K562 (cell line): ENCODE measurements at regions not wholly inside any gene's neighbourhood (a gene's known extent, or its start where the extent isn't known, plus 50 kb on each side); places are given as distances from the start of the nearest gene placed in this dataset.

Source experiments
- ATAC-seq: fragments of 200-7000 bp; cut with Tn5 transposase; 3 replicates; pipeline ENCODE4 v1.9.1; 2020; ENCODE audit warnings: moderate library complexity
- BruUV-seq: library from RNA; stranded (reverse); fragments of 400-500 nt; replicated peaks from 2 replicates; lab custom pipeline; 2021; lab: Mats Ljungman, UMichigan
- CTCF ChIA-PET: fragments of 300-600 bp; formaldehyde crosslinking; extraction: SDS; loops from one replicate; lab custom pipeline; 2021; ENCODE audit warnings: low intra/inter-chr PET ratio; lab: Yijun Ruan, JAX
- POLR2A ChIA-PET: fragments of 300-600, 350-650 bp; sonication (Branson Sonifier 250); formaldehyde crosslinking; extraction: SDS; loops from one replicate; lab custom pipeline; 2021; ENCODE audit warnings: antibody characterized with exemption, inconsistent platforms; lab: Yijun Ruan, JAX
- DNase-seq, 4 experiments: peaks; one replicate each; pipeline versions ENCODE4 v3.0.0 to v3.0.0-alpha.2; 2011 to 2018; ENCODE audit warnings: low spot score in 3 of 4, mixed read lengths in 3 of 4; ENCODE audit errors: extremely low read depth in 1 of 4
- FAIRE-seq: peaks from 2 replicates; lab custom pipeline; 2011; peaks lifted over from hg19 to GRCh38; lab: Jason Lieb, UNC
- H2AFZ ChIP-seq: 2 replicates; pipeline ENCODE4 v1.6.0; 2011; ENCODE audit warnings: low read depth, low read length, control low read depth, inconsistent platforms
- H3K27ac ChIP-seq: fragments of 200-600 bp; 3 replicates; pipeline ENCODE4 v1.8.0; 2011; ENCODE audit warnings: low read depth, mild to moderate bottlenecking, control low read depth, inconsistent platforms, low read length, moderate library complexity, mixed read lengths; ENCODE audit errors: extremely low read depth
- H3K27me3 ChIP-seq, 2 experiments: fragments of 300-600 bp in 1 of 2; 2 replicates in 1 of 2; 3 replicates in 1 of 2; pipeline versions ENCODE4 v1.6.0 to v1.8.0; 2011; ENCODE audit warnings: inconsistent platforms in 2 of 2, low read length in 2 of 2, mild to moderate bottlenecking in 1 of 2, mixed read lengths in 1 of 2, moderate library complexity in 1 of 2; ENCODE audit not compliant: control insufficient read depth in 2 of 2, insufficient read depth in 2 of 2
- H3K36me3 ChIP-seq: fragments of 300-600 bp; 3 replicates; pipeline ENCODE4 v1.8.0; 2011; ENCODE audit warnings: mild to moderate bottlenecking, low read length, inconsistent platforms; ENCODE audit not compliant: control insufficient read depth, insufficient read depth
- H3K4me1 ChIP-seq, 2 experiments: fragments of 200-600 bp in 1 of 2; replicated peaks in 1 of 2; 2 replicates in 1 of 2; 3 replicates in 1 of 2; pipeline versions ENCODE4 v1.5.1 to v1.8.0; 2011; ENCODE audit warnings: inconsistent platforms in 2 of 2, low read length in 2 of 2, mild to moderate bottlenecking in 1 of 2, mixed read lengths in 1 of 2, moderate library complexity in 1 of 2; ENCODE audit not compliant: control insufficient read depth in 2 of 2, insufficient read depth in 2 of 2
- H3K4me2 ChIP-seq: 2 replicates; pipeline ENCODE4 v1.6.1; 2011; ENCODE audit warnings: low read length, control low read depth, inconsistent platforms, mixed read lengths; ENCODE audit not compliant: insufficient read depth
- H3K4me3 ChIP-seq: fragments of 200-600 bp; sonication (generic), shearing (Covaris generic); 2 replicates; pipeline ENCODE4 v1.5.1; 2016; ENCODE audit warnings: control low read depth, inconsistent platforms
- H3K79me2 ChIP-seq: fragments of 200-600 bp; 3 replicates; pipeline ENCODE4 v1.8.0; 2011; ENCODE audit warnings: low read length, inconsistent platforms; ENCODE audit not compliant: control insufficient read depth, insufficient read depth
- H3K9ac ChIP-seq, 2 experiments: 2 replicates each; pipeline versions ENCODE4 v1.6.0 to v1.6.1; 2011; ENCODE audit warnings: low read depth in 2 of 2, low read length in 2 of 2, control low read depth in 1 of 2, inconsistent platforms in 1 of 2, mild to moderate bottlenecking in 1 of 2, mixed read lengths in 1 of 2; ENCODE audit not compliant: insufficient read depth in 1 of 2
- H3K9me1 ChIP-seq: one replicate; pipeline ENCODE4 v1.6.0; 2011; ENCODE audit warnings: inconsistent platforms, mild to moderate bottlenecking, low read length, moderate library complexity; ENCODE audit not compliant: control insufficient read depth, insufficient read depth
- H3K9me3 ChIP-seq: replicated peaks from 2 replicates; pipeline ENCODE4 v1.5.1; 2011; ENCODE audit warnings: low read depth, low read length, inconsistent platforms; ENCODE audit not compliant: control insufficient read depth, insufficient read depth
- H4K20me1 ChIP-seq: replicated peaks from 2 replicates; pipeline ENCODE4 v1.6.1; 2011; ENCODE audit warnings: low read length, inconsistent platforms, mixed read lengths; ENCODE audit not compliant: control insufficient read depth, insufficient read depth
- BDP1 ChIP-seq: IDR thresholded peaks from 3 replicates; pipeline ENCODE4 v1.6.1; 2011; ENCODE audit not compliant: insufficient read length, insufficient read depth
- DNMT1 ChIP-seq: fragments of 450-650 bp; IDR thresholded peaks from 2 replicates; pipeline ENCODE4 v1.6.1; 2016; ENCODE audit warnings: antibody characterized with exemption, mild to moderate bottlenecking
- JUND ChIP-seq, 2 experiments: IDR thresholded peaks; 2 replicates in 1 of 2; 3 replicates in 1 of 2; pipeline ENCODE4 v1.6.1; 2011; ENCODE audit warnings: borderline replicate concordance in 2 of 2, low read depth in 2 of 2, low read length in 2 of 2, improper control_type of control experiment in 1 of 2, missing biosample characterization in 1 of 2, missing genetic modification characterization in 1 of 2, missing genetic modification reagents in 1 of 2
- MAFK ChIP-seq: IDR thresholded peaks from 2 replicates; pipeline ENCODE4 v1.6.1; 2011; ENCODE audit warnings: low read length, improper control_type of control experiment
- ZBTB40 ChIP-seq, 2 experiments: fragments of 450-650 bp in 1 of 2; sonication (generic) in 1 of 2; formaldehyde crosslinking in 1 of 2; IDR thresholded peaks; 2 replicates each; pipeline versions ENCODE4 v1.7.1 to v1.9.0; 2016 to 2022; ENCODE audit warnings: inconsistent platforms in 1 of 2, mild to moderate bottlenecking in 1 of 2, missing genetic modification reagents in 1 of 2
- WGBS: fragments of 100-300 bp; shearing (Covaris generic); methylation state at CpG from one replicate; pipeline ENCODE4 v1.1.6; 2016; ENCODE audit warnings: low coverage, mixed read lengths; ENCODE audit not compliant: insufficient coverage; ENCODE audit errors: missing lambda C conversion rate; 5-methylcytosine and 5-hydroxymethylcytosine counted together
- in situ Hi-C: fragments of 300-500 bp; cut with MboI; formaldehyde crosslinking; loops from 4 replicates; pipeline ENCODE4 v1.15.0; 2018; ENCODE audit warnings: inconsistent platforms, mixed read lengths
- intact Hi-C: fragments of 100-400 bp; cut with micrococcal nuclease; formaldehyde crosslinking; loops from 2 replicates; pipeline ENCODE4 v1.14.2; 2022
- TF ChIP-seq, protein P1 (sequence below): fragments of 450-650 bp; IDR thresholded peaks from 2 replicates; pipeline ENCODE4 v1.6.1; 2016

GRCh38 chr3:194080913-194081800, 54.8 kb upstream of the HES1 start (continued):
- TF ChIP-seq, protein P1, sequence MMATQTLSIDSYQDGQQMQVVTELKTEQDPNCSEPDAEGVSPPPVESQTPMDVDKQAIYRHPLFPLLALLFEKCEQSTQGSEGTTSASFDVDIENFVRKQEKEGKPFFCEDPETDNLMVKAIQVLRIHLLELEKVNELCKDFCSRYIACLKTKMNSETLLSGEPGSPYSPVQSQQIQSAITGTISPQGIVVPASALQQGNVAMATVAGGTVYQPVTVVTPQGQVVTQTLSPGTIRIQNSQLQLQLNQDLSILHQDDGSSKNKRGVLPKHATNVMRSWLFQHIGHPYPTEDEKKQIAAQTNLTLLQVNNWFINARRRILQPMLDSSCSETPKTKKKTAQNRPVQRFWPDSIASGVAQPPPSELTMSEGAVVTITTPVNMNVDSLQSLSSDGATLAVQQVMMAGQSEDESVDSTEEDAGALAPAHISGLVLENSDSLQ, result peak; percentile 67
- no peak for TF ChIP-seq BDP1
- no peak for TF ChIP-seq DNMT1
- no peak for TF ChIP-seq JUND (IDR thresholded peaks at IDR 0.05; ENCODE audit: borderline replicate concordance, low read depth, low read length)
- TF ChIP-seq JUND (tag; IDR thresholded peaks at IDR 0.05; ENCODE audit: borderline replicate concordance, low read depth, low read length), result peak; percentile 49; the same call in 1 of the 3 replicates

DNA sequence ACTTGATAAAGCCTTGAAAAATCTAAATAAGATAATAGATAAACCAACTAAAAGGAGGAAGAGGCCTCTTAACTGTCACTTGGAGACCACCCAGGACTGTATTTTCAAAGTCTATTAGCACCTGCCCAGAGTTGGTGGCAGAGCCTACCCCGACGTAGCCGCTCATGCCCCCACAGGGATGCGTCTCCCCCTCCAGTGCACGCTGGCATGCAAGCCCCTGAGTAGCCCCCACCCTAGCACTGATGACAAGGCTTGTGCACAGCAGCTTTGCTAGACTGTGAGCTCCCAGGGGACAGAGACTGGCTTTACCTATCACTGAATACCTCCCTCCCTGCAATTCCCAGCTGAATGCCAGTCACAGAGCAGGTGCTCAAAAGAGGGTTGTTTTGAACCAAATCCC, 54.1 kb upstream of the HES1 start:
- intact Hi-C loops, result loop anchor here (10.0 kb wide), 2 partner anchors 403 to 487 kb away; partner anchors contain the start of genes ATP13A3 and OPA1
- Histone ChIP-seq H3K4me1 (peaks cover 8 to 41% of the 10 kb centered on the region in 2 experiments), H4K20me1 (no peaks in the 10 kb centered on the region), H3K9me3 (no peaks in the 10 kb centered on the region), H3K4me2 (no peak overlapping the region), H3K4me3 (no peak overlapping the region), H3K27me3 (no peaks in the 10 kb centered on the region), H3K79me2 (no peaks in the 10 kb centered on the region), H3K9me1 (no peaks in the 10 kb centered on the region), H3K9ac (no peak overlapping the region), H2AFZ (no peak overlapping the region), H3K36me3 (no peaks in the 10 kb centered on the region), H3K27ac (no peak overlapping the region)
- DNase-seq, result no peak
- ATAC-seq, result no peak
- WGBS, result 95% methylated on average over 4 of the region's 5 CpGs
- no peak for FAIRE-seq
- CTCF ChIA-PET, result no interaction called here
- BruUV-seq, result no TSS peak
- in situ Hi-C loops, result no loop called here
- POLR2A ChIA-PET, result interaction anchor here (0.5 to 5.4 kb wide), 7 partner anchors 8 to 90 kb away, joined by 3 to 22 read pairs (median 4); no protein-coding TSS in a partner anchor
- TF ChIP-seq ZBTB40 (IDR thresholded peaks at IDR 0.05), result no peak
- TF ChIP-seq ZBTB40 (CRISPR knock-in tag; IDR thresholded peaks at IDR 0.05), result no peak
- no peak for TF ChIP-seq MAFK
